Omental fat pad (tissue), 3 donors: ENCODE measurements at regions not wholly inside any gene's neighbourhood (a gene's known extent, or its start where the extent isn't known, plus 50 kb on each side); places are given as distances from the start of the nearest gene placed in this dataset.

Experiments used
- ATAC-seq: fragments of 150-250 bp; one replicate; pipeline ENCODE4 v1.9.1; 2016; ENCODE audit warnings: mild to moderate bottlenecking, moderate library complexity; ENCODE audit not compliant: low FRiP score
- DNase-seq: peaks from one replicate; pipeline ENCODE4 v3.0.0-alpha.2; 2019; ENCODE audit warnings: low spot score
- CTCF ChIP-seq, 3 donors: fragments of 450-650 bp; IDR thresholded peaks; one replicate each; pipeline ENCODE4 v1.5.1; 2016 to 2017; ENCODE audit warnings: antibody characterized with exemption in 3 of 3, mild to moderate bottlenecking in 3 of 3, moderate library complexity in 2 of 3

DNA sequence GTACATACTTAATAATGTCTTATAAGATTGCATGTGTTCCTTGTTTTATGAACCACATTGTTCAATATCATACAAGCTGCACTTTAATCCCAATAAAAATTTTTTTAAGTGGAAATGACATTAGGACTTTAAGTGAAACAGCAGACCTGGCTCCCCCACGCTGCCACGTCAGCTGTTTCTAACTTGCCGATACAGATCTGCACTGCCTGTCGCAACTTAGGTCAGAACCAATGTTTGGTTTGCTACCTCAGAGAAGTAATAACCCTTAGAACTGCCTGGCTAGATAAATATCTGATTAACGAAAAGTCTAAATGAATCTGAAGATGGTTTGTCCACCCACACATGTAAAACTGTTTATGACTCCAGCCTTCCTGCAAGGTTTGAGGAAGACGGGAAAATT lies 327.5 kb upstream of the DACH1 start:
- DNase-seq = no peak
- no peak for ATAC-seq
- TF ChIP-seq CTCF (IDR thresholded peaks at IDR 0.05) = no peak

DNA sequence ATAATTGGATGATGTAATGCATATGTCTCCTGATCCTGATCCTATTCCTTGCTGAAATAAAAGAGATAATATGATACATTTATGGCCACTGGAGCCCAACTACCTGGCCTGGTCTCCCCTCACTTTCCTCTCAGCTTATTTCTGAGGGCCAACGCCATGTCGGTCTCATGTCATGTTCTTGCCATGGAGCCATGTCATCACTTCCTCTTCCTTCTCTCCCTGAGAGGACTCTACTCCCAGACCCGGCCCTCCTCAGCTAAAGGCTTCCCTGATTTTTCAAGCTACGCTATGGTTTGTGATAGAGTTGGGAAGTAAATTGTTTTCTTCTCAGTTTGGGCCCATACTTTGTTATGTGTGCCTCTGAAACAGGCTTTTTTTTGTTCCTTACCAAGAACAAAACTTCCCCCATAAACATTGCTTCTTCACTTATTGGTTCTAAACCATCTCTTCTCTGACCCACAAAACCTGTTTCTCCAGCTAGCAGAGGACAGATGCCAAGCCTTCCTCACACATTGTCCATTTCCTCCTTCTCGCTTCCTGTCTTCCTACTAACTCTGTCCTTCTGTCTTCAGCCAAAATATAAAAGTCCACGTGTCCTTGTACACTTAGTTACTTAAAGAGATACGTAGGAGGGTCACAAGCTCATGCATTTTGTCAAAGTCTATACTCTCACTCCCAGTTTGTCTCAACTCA lies 319.9 kb upstream of the DACH1 start:
- no peak for TF ChIP-seq CTCF (IDR thresholded peaks at IDR 0.05)
- no peak for ATAC-seq
- DNase-seq = no peak

- ATAC-seq (no peak), DNase-seq (no peak)
- no peak for TF ChIP-seq CTCF (IDR thresholded peaks at IDR 0.05)
These were observed 318.8 kb upstream of the DACH1 start for GRCh38 chr13:72185776-72186175.

GRCh38 chr13:72181661-72182060 lies 314.7 kb upstream of the DACH1 start:
- ATAC-seq = no peak
- DNase-seq = no peak
- TF ChIP-seq CTCF (IDR thresholded peaks at IDR 0.05) = no peak

DNA sequence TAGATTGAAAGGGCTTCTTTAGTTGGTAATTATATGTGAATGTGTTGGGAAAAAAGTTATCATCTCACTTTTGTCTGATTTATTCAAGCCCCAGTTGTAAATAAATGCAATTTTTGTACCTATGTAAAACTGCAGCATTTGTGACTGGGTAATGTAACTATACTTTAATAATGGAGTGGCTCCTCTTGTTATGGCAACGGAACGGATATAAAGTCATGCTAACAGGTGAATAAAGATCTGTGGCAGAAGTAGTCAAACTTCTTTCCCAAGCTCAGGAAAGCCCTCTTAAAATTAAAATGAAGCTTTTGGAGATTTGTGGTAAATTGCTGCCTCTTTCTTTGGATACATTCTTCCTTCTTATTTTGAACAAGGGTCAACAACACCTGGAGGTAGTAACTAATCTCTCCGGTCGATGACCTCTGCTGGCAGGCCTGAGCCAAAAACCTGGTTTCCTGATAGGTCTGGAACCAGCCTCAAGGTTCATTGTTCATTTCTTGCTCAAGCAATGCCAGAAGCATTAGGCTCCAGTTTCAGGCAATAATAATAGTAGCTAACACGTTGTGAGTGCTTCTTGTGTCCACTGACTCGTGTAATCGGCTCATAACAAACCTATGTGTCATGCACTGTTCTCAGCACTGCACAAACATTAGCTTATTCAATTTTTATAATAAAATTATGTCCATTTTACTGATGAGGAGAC lies 313.4 kb upstream of the DACH1 start:
- ATAC-seq (no peak), DNase-seq (no peak)
- TF ChIP-seq CTCF (IDR thresholded peaks at IDR 0.05) = no peak

GRCh38 chr13:72174549-72174948 lies 307.5 kb upstream of the DACH1 start:
- TF ChIP-seq CTCF (IDR thresholded peaks at IDR 0.05) = no peak
- DNase-seq = no peak
- no peak for ATAC-seq

DNA sequence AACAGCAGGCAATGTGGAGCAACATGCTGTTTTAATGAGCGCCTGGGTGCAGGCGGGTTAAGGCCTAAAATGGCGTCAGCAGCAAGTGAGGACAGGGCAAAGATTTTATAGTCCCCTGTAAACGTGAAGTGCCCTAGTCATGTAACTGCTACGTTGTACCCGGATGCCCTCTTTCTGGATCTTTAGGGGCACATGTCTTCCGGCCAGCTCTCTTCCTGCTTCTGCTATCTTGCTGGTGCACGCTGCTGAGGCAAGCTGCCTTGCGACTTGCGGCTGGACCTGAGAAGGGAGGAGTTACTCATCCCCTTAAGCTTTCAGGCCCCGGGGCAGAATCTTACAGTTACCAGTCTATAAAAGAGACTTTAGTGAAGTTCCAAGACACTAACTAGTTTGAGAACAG lies 303.6 kb upstream of the DACH1 start:
- DNase-seq = no peak
- TF ChIP-seq CTCF (IDR thresholded peaks at IDR 0.05) = no peak
- no peak for ATAC-seq
